H1 (cell line): ENCODE measurements at regions not wholly inside any gene's neighbourhood (a gene's known extent, or its start where the extent isn't known, plus 50 kb on each side); places are given as distances from the start of the nearest gene placed in this dataset.
A peak's percentile ranks its signal among the peaks of the same experiment; 100 is the strongest.

ENCODE experiments used
- CTCF ChIA-PET: fragments of 300-600 bp; sonication (Branson Sonifier 250); formaldehyde crosslinking; loops from one replicate; lab custom pipeline; 2021; ENCODE audit not compliant: partially characterized antibody; lab: Charles Lee
- POLR2A ChIA-PET: fragments of 300-600 bp; sonication (Branson Sonifier 250); formaldehyde crosslinking; loops from one replicate; lab custom pipeline; 2021; ENCODE audit warnings: inconsistent platforms; ENCODE audit not compliant: partially characterized antibody; lab: Charles Lee
- DNase-seq, 2 experiments: peaks; one replicate each; pipeline versions ENCODE4 v3.0.0 to v3.0.0-alpha.2; 2010 to 2022; ENCODE audit warnings: low spot score in 2 of 2, low read depth in 1 of 2, mixed read lengths in 1 of 2
- FAIRE-seq: peaks from 2 replicates; lab custom pipeline; 2011; peaks lifted over from hg19 to GRCh38; lab: Jason Lieb, UNC
- H2AFZ ChIP-seq: 2 replicates; pipeline ENCODE4 v1.8.1; 2012; ENCODE audit warnings: low read length, inconsistent platforms
- H2AK5ac ChIP-seq: 2 replicates; pipeline ENCODE4 v1.6.1; 2013; ENCODE audit warnings: low read depth, low read length
- H2BK120ac ChIP-seq: replicated peaks from 2 replicates; pipeline ENCODE3; 2013; ENCODE audit warnings: low read depth, low read length, inconsistent platforms
- H2BK12ac ChIP-seq: 2 replicates; pipeline ENCODE4 v1.6.1; 2013; ENCODE audit warnings: low read depth, low read length
- H2BK15ac ChIP-seq: 2 replicates; pipeline ENCODE4 v1.6.1; 2013; ENCODE audit warnings: low read length
- H2BK20ac ChIP-seq: 2 replicates; pipeline ENCODE4 v1.6.1; 2013; ENCODE audit warnings: low read length
- H2BK5ac ChIP-seq: 2 replicates; pipeline ENCODE4 v1.6.1; 2013; ENCODE audit warnings: low read depth, low read length
- H3K14ac ChIP-seq: 2 replicates; pipeline ENCODE4 v1.6.1; 2013; ENCODE audit warnings: inconsistent platforms; ENCODE audit not compliant: insufficient read length
- H3K18ac ChIP-seq: 2 replicates; pipeline ENCODE4 v1.6.1; 2013; ENCODE audit warnings: low read length; ENCODE audit errors: extremely low read depth
- H3K23ac ChIP-seq: 2 replicates; pipeline ENCODE4 v1.6.1; 2013; ENCODE audit warnings: inconsistent platforms; ENCODE audit not compliant: insufficient read length
- H3K23me2 ChIP-seq: 2 replicates; pipeline ENCODE4 v1.6.1; 2013; ENCODE audit warnings: low read depth, low read length
- H3K27ac ChIP-seq: 2 replicates; pipeline ENCODE4 v1.6.1; 2011; ENCODE audit warnings: low read depth, low read length, inconsistent platforms
- H3K27me3 ChIP-seq, 4 experiments: replicated peaks in 1 of 4; 1 replicate in 1 of 4; 2 replicates in 3 of 4; pipeline versions ENCODE4 v1.6.1 to v1.8.1; 2011 to 2013; ENCODE audit warnings: low read length in 3 of 4, mild to moderate bottlenecking in 3 of 4, inconsistent platforms in 2 of 4, mixed read lengths in 2 of 4, moderate library complexity in 1 of 4; ENCODE audit not compliant: control insufficient read depth in 3 of 4, insufficient read depth in 3 of 4; ENCODE audit errors: extremely low read depth in 1 of 4
- H3K36me3 ChIP-seq, 4 experiments: 2 replicates each; pipeline versions ENCODE4 v1.6.1 to v1.8.1; 2011 to 2013; ENCODE audit warnings: mild to moderate bottlenecking in 4 of 4, low read length in 3 of 4, moderate library complexity in 2 of 4, control low read depth in 1 of 4, inconsistent platforms in 1 of 4; ENCODE audit not compliant: insufficient read depth in 4 of 4, control insufficient read depth in 2 of 4
- H3K4ac ChIP-seq: replicated peaks from 2 replicates; pipeline ENCODE3; 2013; ENCODE audit warnings: low read length, low read depth, mixed read lengths, inconsistent platforms; ENCODE audit not compliant: insufficient read length
- H3K4me1 ChIP-seq, 4 experiments: replicated peaks in 1 of 4; 1 replicate in 1 of 4; 2 replicates in 3 of 4; pipeline versions ENCODE4 v1.6.1 to v1.8.1; 2011 to 2013; ENCODE audit warnings: low read length in 3 of 4, inconsistent platforms in 2 of 4, mixed read lengths in 1 of 4; ENCODE audit not compliant: insufficient read depth in 4 of 4, control insufficient read depth in 3 of 4
- H3K4me2 ChIP-seq, 2 experiments: 2 replicates each; pipeline versions ENCODE4 v1.6.1 to v1.8.1; 2011 to 2013; ENCODE audit warnings: low read depth in 2 of 2, low read length in 2 of 2, control low read depth in 1 of 2, inconsistent platforms in 1 of 2, mild to moderate bottlenecking in 1 of 2; ENCODE audit not compliant: insufficient read depth in 1 of 2
- H3K4me3 ChIP-seq, 4 experiments: fragments of 200-600, 300-600 bp in 1 of 4; sonication (generic), shearing (Covaris generic), sonication (Bioruptor Twin) in 1 of 4; 2 replicates each; pipeline versions ENCODE4 v1.5.1 to v1.8.1; 2011 to 2016; ENCODE audit warnings: low read length in 4 of 4, low read depth in 3 of 4, control low read depth in 2 of 4, inconsistent platforms in 2 of 4, mild to moderate bottlenecking in 2 of 4, mixed read lengths in 1 of 4, moderate library complexity in 1 of 4; ENCODE audit not compliant: insufficient read depth in 2 of 4; ENCODE audit errors: extremely low read depth in 1 of 4
- H3K56ac ChIP-seq: replicated peaks from 2 replicates; pipeline ENCODE3; 2013; ENCODE audit warnings: low read depth, mild to moderate bottlenecking, mixed read lengths, low read length, inconsistent platforms; ENCODE audit not compliant: insufficient read length
- H3K79me1 ChIP-seq: 2 replicates; pipeline ENCODE4 v1.6.1; 2013; ENCODE audit warnings: low read depth, low read length, control low read depth
- H3K79me2 ChIP-seq, 2 experiments: 2 replicates each; pipeline versions ENCODE4 v1.6.1 to v1.8.1; 2012 to 2013; ENCODE audit warnings: low read length in 2 of 2, mild to moderate bottlenecking in 2 of 2, inconsistent platforms in 1 of 2; ENCODE audit not compliant: insufficient read depth in 2 of 2, control insufficient read depth in 1 of 2
- H3K9ac ChIP-seq, 4 experiments: replicated peaks in 1 of 4; 1 replicate in 1 of 4; 2 replicates in 3 of 4; pipeline versions ENCODE4 v1.6.1 to v1.8.1; 2011 to 2013; ENCODE audit warnings: low read depth in 3 of 4, low read length in 3 of 4, control low read depth in 2 of 4, mild to moderate bottlenecking in 2 of 4, moderate library complexity in 2 of 4, inconsistent platforms in 1 of 4; ENCODE audit errors: extremely low read depth in 1 of 4
- H3K9me3 ChIP-seq, 2 experiments: 2 replicates each; pipeline versions ENCODE4 v1.6.1 to v1.8.1; 2012 to 2013; ENCODE audit warnings: mild to moderate bottlenecking in 2 of 2, moderate library complexity in 2 of 2, control low read depth in 1 of 2, inconsistent platforms in 1 of 2, low read depth in 1 of 2, low read length in 1 of 2, mixed read lengths in 1 of 2; ENCODE audit not compliant: insufficient read depth in 2 of 2
- H4K20me1 ChIP-seq, 2 experiments: replicated peaks in 1 of 2; 2 replicates each; pipeline versions ENCODE3 to v1.8.1; 2011 to 2013; ENCODE audit warnings: inconsistent platforms in 2 of 2, low read length in 2 of 2, mild to moderate bottlenecking in 1 of 2; ENCODE audit not compliant: insufficient read depth in 2 of 2, control insufficient read depth in 1 of 2
- H4K5ac ChIP-seq: 2 replicates; pipeline ENCODE4 v1.6.1; 2013; ENCODE audit warnings: low read length, low read depth, mixed read lengths, inconsistent platforms; ENCODE audit not compliant: insufficient read length
- H4K8ac ChIP-seq: 2 replicates; pipeline ENCODE4 v1.8.0; 2013; ENCODE audit warnings: mild to moderate bottlenecking, moderate library complexity, low read length, inconsistent platforms; ENCODE audit not compliant: insufficient read depth; ENCODE audit errors: extremely low read depth
- H4K91ac ChIP-seq: replicated peaks from 2 replicates; pipeline ENCODE3; 2013; ENCODE audit warnings: low read length, mixed read lengths, inconsistent platforms; ENCODE audit not compliant: insufficient read length
- CEBPB ChIP-seq: IDR thresholded peaks from 2 replicates; pipeline ENCODE4 v1.6.1; 2012; ENCODE audit warnings: low read depth, low read length
- CREB1 ChIP-seq: IDR thresholded peaks from 2 replicates; pipeline ENCODE4 v1.6.1; 2012; ENCODE audit warnings: inconsistent platforms
- CTBP2 ChIP-seq: IDR thresholded peaks from 2 replicates; pipeline ENCODE4 v1.7.0; 2011; ENCODE audit warnings: borderline replicate concordance, mild to moderate bottlenecking, moderate library complexity, mixed read lengths, low read length; ENCODE audit not compliant: insufficient read depth, insufficient read length
- E2F6 ChIP-seq: IDR thresholded peaks from 2 replicates; pipeline ENCODE4 v1.6.1; 2012; ENCODE audit warnings: inconsistent platforms
- EGR1 ChIP-seq: IDR thresholded peaks from 2 replicates; pipeline ENCODE4 v1.6.1; 2011; ENCODE audit warnings: low read depth, low read length, borderline replicate concordance
- JUND ChIP-seq: IDR thresholded peaks from 2 replicates; pipeline ENCODE4 v1.6.1; 2011; ENCODE audit warnings: mild to moderate bottlenecking, improper control_type of control experiment, low read length
- KDM4A ChIP-seq: IDR thresholded peaks from one replicate; pipeline ENCODE4 v1.7.1; 2012; ENCODE audit warnings: low read depth, mild to moderate bottlenecking, moderate library complexity, low read length, inconsistent platforms; ENCODE audit not compliant: severe bottlenecking
- NANOG ChIP-seq: IDR thresholded peaks from 2 replicates; pipeline ENCODE4 v1.6.1; 2011; ENCODE audit warnings: low read length, low read depth, mild to moderate bottlenecking, inconsistent platforms; ENCODE audit not compliant: insufficient read depth, poor library complexity, severe bottlenecking
- POLR2AphosphoS5 ChIP-seq: IDR thresholded peaks from 2 replicates; pipeline ENCODE4 v1.6.1; 2011; ENCODE audit warnings: low read depth, low read length
- POU5F1 ChIP-seq: IDR thresholded peaks from 2 replicates; pipeline ENCODE4 v1.6.1; 2011; ENCODE audit warnings: low read depth, mild to moderate bottlenecking, low read length, moderate library complexity
- RFX5 ChIP-seq: IDR thresholded peaks from 2 replicates; pipeline ENCODE4 v1.6.1; 2011; ENCODE audit warnings: low read depth, low read length, improper control_type of control experiment, borderline replicate concordance
- SP1 ChIP-seq: IDR thresholded peaks from 2 replicates; pipeline ENCODE4 v1.6.1; 2011; ENCODE audit warnings: low read depth, low read length
- TCF12 ChIP-seq: IDR thresholded peaks from 2 replicates; pipeline ENCODE4 v1.6.1; 2011; ENCODE audit warnings: low read depth, mild to moderate bottlenecking, low read length
- TEAD4 ChIP-seq: IDR thresholded peaks from 2 replicates; pipeline ENCODE4 v1.6.1; 2012; ENCODE audit warnings: low read depth, low read length, inconsistent platforms, mixed read lengths
- YY1 ChIP-seq: IDR thresholded peaks from 2 replicates; pipeline ENCODE4 v1.6.1; 2011; ENCODE audit warnings: low read depth, mild to moderate bottlenecking, low read length
- WGBS, 2 experiments: shearing (Covaris generic) in 1 of 2; methylation state at CpG; one replicate each; pipeline versions ENCODE4 v1.1.6 to v1.1.7; 2013 to 2015; ENCODE audit warnings: low lambda C conversion rate in 2 of 2, mixed read lengths in 2 of 2, inconsistent platforms in 1 of 2, low coverage in 1 of 2, missing lambda C conversion rate in 1 of 2; ENCODE audit not compliant: insufficient replicate concordance in 2 of 2, insufficient coverage in 1 of 2, insufficient read length in 1 of 2; ENCODE audit errors: extremely low coverage in 1 of 2, missing lambda C conversion rate in 1 of 2; 5-methylcytosine and 5-hydroxymethylcytosine counted together

GRCh38 chr10:57627642-57628178, 640.0 kb downstream of the IPMK start:
- Histone ChIP-seq H3K79me2 (no peaks in the 10 kb centered on the region), H2BK120ac (peak overlapping the region; percentile 4), H3K4me1 (peaks cover 0 to 13% (median 5%) of the 10 kb centered on the region in 4 experiments; a peak in 4 of 7 replicates), H4K20me1 (no peaks in the 10 kb centered on the region), H2AK5ac (no peak overlapping the region), H3K23ac (no peak overlapping the region), H3K18ac (no peak overlapping the region), H3K56ac (no peak overlapping the region), H3K4me3 (peak overlapping the region in 1 of 4 experiments; percentile 38; a peak in 1 of 8 replicates), H3K27ac (no peak overlapping the region), H3K79me1 (no peaks in the 10 kb centered on the region), H4K5ac (no peak overlapping the region), H2BK20ac (no peak overlapping the region), H4K91ac (no peak overlapping the region), H3K9me3 (no peaks in the 10 kb centered on the region), H3K4me2 (peak overlapping the region; percentile 44 to 65; a peak in 3 of 4 replicates), H3K27me3 (no peaks in the 10 kb centered on the region), H2AFZ (no peak overlapping the region), H2BK5ac (no peak overlapping the region), H2BK12ac (no peak overlapping the region), H3K23me2 (no peaks in the 10 kb centered on the region), H4K8ac (no peak overlapping the region), H3K14ac (no peak overlapping the region), H3K4ac (no peak overlapping the region), H2BK15ac (no peak overlapping the region), H3K9ac (no peak overlapping the region), H3K36me3 (no peaks in the 10 kb centered on the region)
- CTCF ChIA-PET, result interaction anchor here (1.3 kb wide), 1 partner anchor 30 kb away, joined by 8 read pairs; no protein-coding TSS in a partner anchor
- DNase-seq, result no peak
- FAIRE-seq, result peak; percentile 70
- POLR2A ChIA-PET, result interaction anchor here (1.0 kb wide), 1 partner anchor 48 kb away, joined by 3 read pairs; no protein-coding TSS in a partner anchor
- WGBS, 2 experiments, result 49% methylated on average over 2 of the region's 2 CpGs; no CpG with 5 or more reads in 1 of the 2 experiments
- TF ChIP-seq CEBPB (no peak), E2F6 (no peak), CREB1 (no peak), JUND (no peak), POU5F1 (peak; percentile 70; the same call in 1 of the 2 replicates), CTBP2 (no peak), TEAD4 (no peak), EGR1 (no peak), POLR2AphosphoS5 (no peak), SP1 (no peak), KDM4A (no peak), NANOG (peak; percentile 56), RFX5 (no peak), YY1 (no peak), TCF12 (no peak)
